Hepatic stellate cell (primary cell): ENCODE measurements at regions not wholly inside any gene's neighbourhood (a gene's known extent, or its start where the extent isn't known, plus 50 kb on each side); places are given as distances from the start of the nearest gene placed in this dataset.

Experiments used
- DNase-seq: peaks from one replicate; pipeline ENCODE4 v3.0.0; 2011; ENCODE audit warnings: low spot score

DNA sequence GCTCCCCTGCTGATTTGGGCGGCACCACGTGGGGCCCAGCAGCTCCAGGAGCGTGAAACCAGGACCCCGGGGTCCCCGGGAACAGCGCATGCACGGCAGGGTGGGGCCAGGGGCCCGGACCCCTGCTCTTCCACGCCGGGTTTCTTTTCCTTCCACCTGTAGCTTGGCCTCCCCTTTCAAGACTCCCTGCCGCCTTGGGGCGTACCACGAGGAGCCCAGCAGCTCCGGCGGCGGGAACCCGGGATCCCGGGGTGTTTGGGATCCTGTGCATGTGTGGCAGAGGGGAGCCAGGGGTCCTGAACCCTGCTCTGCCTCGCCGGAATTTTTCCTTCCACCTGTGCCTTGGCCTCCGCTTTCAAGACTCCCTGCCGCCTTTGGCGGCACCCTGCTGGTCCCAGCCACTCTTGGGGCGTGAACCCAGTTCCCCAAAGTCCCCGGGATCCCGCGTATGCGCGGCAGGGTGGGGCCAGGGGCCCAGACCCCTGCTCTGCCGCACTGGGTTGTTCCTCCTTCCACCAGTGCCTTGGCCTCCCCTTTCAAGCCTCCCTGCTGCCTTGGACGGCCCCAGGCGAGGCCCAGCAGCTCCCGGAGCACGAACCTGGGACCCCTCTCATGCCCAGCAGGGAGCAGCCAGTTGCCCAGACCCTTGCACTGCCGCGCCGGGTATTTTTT is 322.7 kb downstream of the ALG10 start:
- DNase-seq: no peak

- DNase-seq: no peak
Measured at GRCh38 chr12:34345801-34346200, 323.5 kb downstream of the ALG10 start.

DNA sequence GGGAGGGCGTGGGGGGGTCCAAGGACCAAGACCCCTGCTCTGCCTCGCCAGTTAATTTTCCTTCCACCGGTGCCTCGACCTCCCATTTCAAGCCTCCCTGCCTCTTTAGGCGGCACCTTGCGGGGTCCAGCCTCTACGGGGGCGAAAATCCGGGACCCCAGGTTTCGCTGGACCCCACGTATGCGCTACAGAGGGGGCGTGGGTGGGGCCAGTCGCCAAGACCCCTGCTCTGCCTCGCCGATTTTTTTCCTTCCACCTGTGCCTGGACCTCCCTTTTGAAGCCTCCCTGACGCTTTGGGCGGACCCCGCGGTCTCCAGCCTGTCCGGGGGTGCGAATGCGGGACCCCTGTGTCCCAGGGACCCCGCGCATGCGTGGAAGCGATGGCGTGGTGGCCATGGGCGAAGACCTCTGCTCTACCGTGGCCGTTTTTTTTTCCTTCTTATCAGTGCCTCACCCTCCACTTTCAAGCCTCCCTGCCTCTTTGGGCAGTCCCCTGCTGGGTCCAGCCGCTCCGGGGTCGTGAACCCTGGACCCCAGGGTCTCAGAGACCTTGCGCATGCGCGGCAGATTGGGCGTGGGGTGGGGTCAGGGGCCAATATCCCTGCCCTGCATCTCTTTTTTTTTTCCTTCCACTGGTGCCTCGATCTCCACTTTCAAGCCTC is 324.2 kb downstream of the ALG10 start:
- DNase-seq: no peak

DNA sequence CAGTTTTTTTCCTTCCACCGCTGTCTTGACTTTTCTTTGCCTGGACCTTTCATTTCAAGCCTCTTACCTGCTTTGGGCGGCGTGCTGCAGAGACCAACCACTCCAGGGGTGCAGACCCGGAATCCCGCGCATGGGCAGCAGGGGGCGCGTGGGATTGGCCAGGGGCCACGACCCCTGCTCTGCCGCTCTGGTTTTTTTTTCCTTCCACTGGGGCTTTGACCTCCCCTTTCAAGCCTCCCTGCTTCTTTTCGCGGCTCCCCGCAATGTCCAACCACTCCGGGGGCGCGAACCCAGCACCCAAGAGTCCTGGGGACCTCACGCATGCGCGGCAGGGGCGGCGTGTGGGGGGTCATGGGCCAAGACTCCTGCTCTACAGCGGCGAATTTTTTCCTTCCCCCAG is 325.1 kb downstream of the ALG10 start:
- DNase-seq: no peak

GRCh38 chr12:34348064-34348463 is 325.8 kb downstream of the ALG10 start:
- no peak for DNase-seq

DNA sequence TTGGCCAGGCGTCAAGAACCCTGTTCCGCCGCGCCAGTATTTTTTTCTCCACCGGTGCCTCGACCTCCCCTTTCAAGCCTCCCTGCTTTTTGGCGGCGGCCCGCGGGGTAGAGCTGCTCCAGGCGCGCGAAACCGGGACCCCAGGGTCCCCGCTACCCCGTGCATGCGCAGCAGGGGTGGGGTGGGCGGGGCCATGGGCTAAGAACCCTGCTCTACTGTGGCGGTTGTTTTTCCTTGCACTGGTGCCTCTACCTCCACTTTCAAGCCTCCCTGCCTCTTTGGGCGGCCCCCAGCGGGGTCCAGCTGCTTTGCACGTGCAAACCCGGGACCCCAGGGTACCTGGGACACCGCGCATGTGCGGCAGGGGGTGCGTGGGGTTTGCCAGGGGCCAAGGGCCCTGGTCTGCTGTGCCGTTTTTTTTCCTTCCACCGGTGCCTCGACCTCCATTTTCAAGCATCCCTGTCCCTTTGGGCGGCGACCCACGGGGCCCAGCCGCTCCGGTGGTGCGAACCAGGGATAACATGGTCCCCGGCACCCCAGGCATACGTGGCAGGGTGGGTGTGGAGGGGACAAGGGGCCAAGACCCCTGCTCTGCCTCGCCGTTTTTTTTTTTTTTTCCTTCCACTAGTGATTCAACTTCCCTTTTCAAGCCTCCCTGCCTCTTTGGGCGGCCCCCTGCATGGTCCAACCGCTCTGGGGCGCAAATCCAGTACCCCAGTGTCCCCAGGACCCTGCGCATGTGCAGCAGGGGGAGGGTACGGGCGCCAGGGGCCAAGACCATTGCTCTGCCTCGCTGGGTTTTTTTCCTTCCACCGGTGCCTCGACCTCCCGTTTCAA is 326.8 kb downstream of the ALG10 start:
- no peak for DNase-seq

DNA sequence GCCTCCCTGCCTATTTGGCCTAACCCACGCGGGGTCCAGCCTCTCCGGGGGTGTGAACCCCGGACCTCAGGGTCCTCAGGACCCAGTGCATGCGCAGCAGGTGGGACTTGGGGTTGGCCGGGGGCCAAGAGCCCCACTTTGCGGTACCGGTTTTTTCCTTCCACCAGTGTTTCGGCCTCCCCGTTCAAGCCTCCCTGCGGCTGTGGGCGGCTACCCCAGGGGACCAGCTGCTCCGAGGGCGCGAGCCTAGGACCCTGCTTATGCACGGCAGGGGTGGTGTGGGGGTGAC is 327.3 kb downstream of the ALG10 start:
- no peak for DNase-seq

- no peak for DNase-seq
Measured at GRCh38 chr12:34350092-34351041, 328.1 kb downstream of the ALG10 start.

DNA sequence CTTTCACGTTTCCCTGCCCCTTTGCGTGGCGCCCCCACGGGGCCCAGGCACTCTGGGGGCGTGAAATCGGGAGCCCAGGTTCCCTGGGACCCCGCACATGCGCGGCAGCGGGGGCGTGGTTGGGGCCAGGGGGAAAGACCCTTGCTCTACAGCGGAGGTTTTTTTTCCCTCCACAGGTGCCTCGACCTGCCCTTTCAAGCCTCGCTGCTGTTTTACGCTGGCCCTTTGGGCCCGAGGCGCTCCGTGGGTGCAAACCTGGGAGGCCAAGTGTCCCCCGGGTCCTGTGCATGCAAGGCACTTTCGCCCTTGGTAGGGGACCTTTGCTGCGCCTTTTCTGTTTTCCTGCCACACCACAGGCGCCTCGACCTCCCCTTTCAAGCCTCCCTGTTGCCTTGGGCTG is 329.8 kb downstream of the ALG10 start:
- DNase-seq: no peak

DNA sequence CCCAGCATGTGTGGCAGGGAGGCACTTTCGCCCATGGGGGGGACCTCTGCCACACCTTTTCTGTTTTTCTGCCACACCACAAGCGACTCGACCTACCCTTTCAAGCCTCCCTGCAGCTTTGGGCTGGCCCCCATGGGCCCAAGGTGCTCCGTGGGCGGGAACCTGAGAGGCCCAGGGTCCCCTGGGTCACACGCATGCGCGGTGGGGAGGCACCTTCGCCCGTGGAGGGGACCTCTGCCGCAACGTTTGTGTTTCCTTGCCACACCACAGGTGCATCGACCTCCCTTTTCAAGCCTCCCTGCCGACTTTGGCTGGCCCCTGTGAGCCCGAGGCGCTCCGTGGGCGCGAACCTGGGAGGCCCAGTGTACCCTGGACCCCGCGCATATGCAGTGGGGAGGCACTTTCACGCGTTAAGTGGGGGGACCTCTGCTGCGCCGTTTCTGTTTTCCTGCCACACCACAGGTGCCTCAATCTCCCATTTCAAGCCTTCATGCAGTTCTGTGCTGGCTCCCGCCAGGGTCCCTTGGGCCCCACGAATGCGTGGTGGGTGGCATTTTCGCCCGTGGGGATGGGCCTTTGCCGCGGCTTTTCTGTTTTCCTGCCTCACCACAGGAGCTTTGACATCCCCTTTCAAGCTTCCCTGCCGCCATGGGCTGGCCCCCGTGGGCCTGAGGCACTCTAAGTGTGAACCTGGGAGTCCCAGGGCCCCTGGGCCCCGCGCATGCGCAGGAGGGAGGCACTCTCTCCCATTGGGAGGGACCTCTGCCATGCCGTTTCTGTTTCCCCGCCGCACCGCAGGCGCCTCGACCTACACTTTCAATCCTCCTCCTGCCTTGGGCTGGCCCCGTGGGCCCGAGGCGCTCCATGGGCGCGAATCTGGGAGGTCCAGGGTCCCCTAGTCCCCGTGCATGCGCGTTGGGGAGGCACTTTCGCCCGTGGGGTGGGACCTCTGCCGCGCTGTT is 332.2 kb downstream of the ALG10 start:
- no peak for DNase-seq

DNA sequence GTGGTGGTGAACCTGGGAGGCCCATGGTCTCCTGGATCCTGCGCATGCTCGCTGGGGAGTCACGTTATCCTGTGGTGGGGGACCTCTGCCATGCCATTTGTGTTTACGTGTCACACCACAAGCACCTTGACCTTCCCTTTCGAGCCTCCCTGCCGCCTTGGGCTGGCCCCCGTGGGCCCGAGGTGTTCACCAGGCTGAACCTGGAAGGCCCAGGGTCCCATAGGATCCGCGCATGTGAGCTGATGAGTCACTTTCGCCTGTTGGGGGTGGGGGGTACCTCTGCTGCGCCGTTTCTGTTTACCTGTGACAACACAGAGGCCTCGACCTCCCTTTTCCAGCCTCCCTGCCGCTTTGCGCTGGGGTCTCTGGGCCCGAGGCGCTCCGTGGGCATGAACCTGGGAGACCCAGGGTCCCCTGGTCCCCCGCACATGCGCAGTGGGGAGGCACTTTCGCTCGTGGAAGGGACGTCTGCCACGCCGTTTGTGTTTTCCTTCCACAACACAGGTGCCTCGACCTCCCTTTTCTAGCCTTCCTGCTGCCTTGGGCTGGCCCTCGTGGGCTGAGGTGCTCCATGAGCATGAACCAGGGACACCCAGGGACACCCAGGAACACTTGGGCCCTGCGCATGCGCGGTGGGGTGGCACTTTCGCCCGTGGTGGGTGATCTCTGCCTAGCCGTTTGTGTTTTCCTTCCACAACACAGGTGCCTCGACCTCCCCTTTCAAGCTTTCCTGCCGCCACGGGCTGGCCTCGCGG is 334.1 kb downstream of the ALG10 start:
- DNase-seq: no peak

- no peak for DNase-seq
Measured at GRCh38 chr12:34357791-34358190, 335.5 kb downstream of the ALG10 start.

DNA sequence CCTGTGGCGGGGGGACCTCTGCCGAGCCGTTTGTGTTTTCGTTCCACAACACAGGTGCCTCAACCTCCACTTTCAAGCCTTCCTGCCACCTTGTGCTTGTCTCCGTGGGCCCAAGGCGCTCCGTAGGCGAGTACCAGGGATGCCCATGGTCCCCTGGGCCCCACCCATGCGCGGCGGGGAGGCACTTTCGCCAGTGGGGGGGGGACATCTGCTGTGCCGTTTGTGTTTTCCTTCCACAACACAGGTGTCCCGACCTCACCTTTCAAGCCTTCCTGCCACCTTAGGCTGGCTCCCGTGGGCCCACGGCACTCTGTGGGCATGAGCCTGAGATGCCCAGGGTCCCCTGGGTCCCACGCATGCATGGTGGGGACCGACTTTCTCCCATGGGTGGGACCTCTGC is 335.9 kb downstream of the ALG10 start:
- no peak for DNase-seq

GRCh38 chr12:34361721-34362316 is 339.5 kb downstream of the ALG10 start:
- no peak for DNase-seq

GRCh38 chr12:34363050-34363673 is 340.9 kb downstream of the ALG10 start:
- no peak for DNase-seq

DNA sequence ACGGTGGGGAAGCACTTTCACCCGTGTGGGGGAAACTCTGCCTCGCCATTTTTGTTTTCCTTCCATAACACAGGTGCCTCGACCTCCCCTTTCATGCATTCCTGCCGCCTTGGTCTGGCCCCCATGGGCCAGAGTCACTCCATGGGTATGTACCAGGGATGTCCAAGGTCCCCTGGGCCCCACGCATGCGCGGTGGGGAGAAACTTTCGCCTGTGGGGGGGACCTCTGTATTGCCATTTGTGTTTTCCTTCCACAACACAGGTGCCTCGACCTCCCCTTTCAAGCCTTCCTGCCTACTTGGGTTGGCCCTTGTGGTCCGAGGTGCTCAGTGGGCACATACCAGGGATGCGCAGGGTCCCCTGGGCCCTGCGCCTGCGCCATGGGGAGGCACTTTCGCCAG is 345.8 kb downstream of the ALG10 start:
- DNase-seq: no peak

GRCh38 chr12:34371050-34371449 is 348.8 kb downstream of the ALG10 start:
- DNase-seq: no peak

GRCh38 chr12:34372003-34372402 is 349.7 kb downstream of the ALG10 start:
- DNase-seq: no peak

GRCh38 chr12:34373926-34374325 is 351.6 kb downstream of the ALG10 start:
- DNase-seq: no peak
